ENCODE measurements at regions not wholly inside any gene's neighbourhood (a gene's known extent, or its start where the extent isn't known, plus 50 kb on each side); places are given as distances from the start of the nearest gene placed in this dataset.

DNA sequence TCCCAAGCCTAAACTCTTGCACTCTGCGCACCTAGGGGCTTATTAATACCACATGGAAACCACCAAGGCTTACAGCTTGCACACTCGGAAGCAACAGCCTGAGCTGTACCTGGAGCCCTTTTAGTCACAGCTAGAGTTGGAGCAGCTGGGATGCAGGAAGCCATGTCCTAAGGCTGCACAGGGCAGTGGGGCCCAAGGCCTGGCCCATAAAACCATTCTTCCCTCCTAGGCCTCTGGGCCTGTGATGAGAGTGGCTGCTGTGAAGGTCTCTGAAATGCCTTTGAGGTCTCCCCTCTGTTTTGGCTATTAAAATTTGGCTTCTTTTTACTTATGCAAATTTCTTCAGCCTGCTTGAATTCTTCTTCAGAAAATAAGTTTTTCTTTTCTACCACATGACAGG lies 383.9 kb upstream of the UBE2E2 start:
- H2AFZ ChIP-seq (ENCODE audit: low read length), result no peak overlapping the region
- no peaks in the 10 kb centered on the region for H3K4me1 Mint-ChIP-seq
- no peak overlapping the region for H3K4me3 Mint-ChIP-seq
- H4K8ac ChIP-seq (replicated peaks; ENCODE audit: insufficient read length, low read depth, low read length), result no peak overlapping the region
- no peaks in the 10 kb centered on the region for H3K4me1 ChIP-seq (ENCODE audit: insufficient read depth, low read length)
- no peak overlapping the region for H2BK15ac ChIP-seq (ENCODE audit: low read depth, low read length)
- no peaks in the 10 kb centered on the region for H3K79me1 ChIP-seq (ENCODE audit: insufficient read depth, low read depth, low read length, poor library complexity, severe bottlenecking)
- H3K14ac ChIP-seq (ENCODE audit: insufficient read depth, low read length), result no peak overlapping the region
- no peak overlapping the region for H3T11ph ChIP-seq (ENCODE audit: low read length)
- H2AK5ac ChIP-seq (ENCODE audit: insufficient read length, low read length), result no peak overlapping the region
- H2BK120ac ChIP-seq (ENCODE audit: low read depth, low read length, poor library complexity, severe bottlenecking), result no peak overlapping the region
- no CpG with 5 or more reads among the region's 2 CpGs for WGBS (ENCODE audit: extremely low coverage, insufficient read length, low lambda C conversion rate)
- H3K4ac ChIP-seq (ENCODE audit: low read depth, low read length), result no peak overlapping the region
- H3K9me3 ChIP-seq (ENCODE audit: control insufficient read depth, low read depth, low read length), result no peaks in the 10 kb centered on the region
- DNase-seq, result no peak
- no peak overlapping the region for H3K4me2 ChIP-seq (ENCODE audit: insufficient read depth, insufficient read length, low read length)
- no peak overlapping the region for H3K27ac ChIP-seq (ENCODE audit: insufficient read length, low read depth, low read length)
- no peak overlapping the region for H3K18ac ChIP-seq (ENCODE audit: insufficient read length, low read depth, low read length)
- H3K27me3 ChIP-seq (ENCODE audit: insufficient read depth, low read length), result no peaks in the 10 kb centered on the region
- H3K23me2 ChIP-seq (ENCODE audit: insufficient read length, low read depth, low read length, poor library complexity, severe bottlenecking), result no peaks in the 10 kb centered on the region
- no peak overlapping the region for H4K91ac ChIP-seq (ENCODE audit: insufficient read length, low read depth, low read length)
- no peak overlapping the region for H2BK20ac ChIP-seq (ENCODE audit: low read depth, low read length, poor library complexity, severe bottlenecking)
- no peak overlapping the region for H3K56ac ChIP-seq (ENCODE audit: insufficient read length, low read depth, low read length)
- no peak overlapping the region for H4K5ac ChIP-seq (ENCODE audit: insufficient read length, low read depth, low read length)
- no peaks in the 10 kb centered on the region for H3K79me2 ChIP-seq (ENCODE audit: insufficient read depth, low read length)
- H3K9ac ChIP-seq (ENCODE audit: extremely low read depth, insufficient read length, low read length), result no peak overlapping the region
- TF ChIP-seq, protein P1, sequence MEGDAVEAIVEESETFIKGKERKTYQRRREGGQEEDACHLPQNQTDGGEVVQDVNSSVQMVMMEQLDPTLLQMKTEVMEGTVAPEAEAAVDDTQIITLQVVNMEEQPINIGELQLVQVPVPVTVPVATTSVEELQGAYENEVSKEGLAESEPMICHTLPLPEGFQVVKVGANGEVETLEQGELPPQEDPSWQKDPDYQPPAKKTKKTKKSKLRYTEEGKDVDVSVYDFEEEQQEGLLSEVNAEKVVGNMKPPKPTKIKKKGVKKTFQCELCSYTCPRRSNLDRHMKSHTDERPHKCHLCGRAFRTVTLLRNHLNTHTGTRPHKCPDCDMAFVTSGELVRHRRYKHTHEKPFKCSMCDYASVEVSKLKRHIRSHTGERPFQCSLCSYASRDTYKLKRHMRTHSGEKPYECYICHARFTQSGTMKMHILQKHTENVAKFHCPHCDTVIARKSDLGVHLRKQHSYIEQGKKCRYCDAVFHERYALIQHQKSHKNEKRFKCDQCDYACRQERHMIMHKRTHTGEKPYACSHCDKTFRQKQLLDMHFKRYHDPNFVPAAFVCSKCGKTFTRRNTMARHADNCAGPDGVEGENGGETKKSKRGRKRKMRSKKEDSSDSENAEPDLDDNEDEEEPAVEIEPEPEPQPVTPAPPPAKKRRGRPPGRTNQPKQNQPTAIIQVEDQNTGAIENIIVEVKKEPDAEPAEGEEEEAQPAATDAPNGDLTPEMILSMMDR (conservative IDR thresholded peaks at IDR 0.05), result no peak
- H3K9me3 Mint-ChIP-seq, result peaks cover 14 to 20% of the 10 kb centered on the region in 2 experiments; a peak in 4 of 5 replicates
- H2BK12ac ChIP-seq (ENCODE audit: insufficient read length, low read depth, low read length), result no peak overlapping the region
- H2BK5ac ChIP-seq (ENCODE audit: insufficient read length, low read length), result no peak overlapping the region
- no peaks in the 10 kb centered on the region for H4K20me1 ChIP-seq (ENCODE audit: control insufficient read depth, insufficient read depth, insufficient read length)
- no peak overlapping the region for H3K27ac Mint-ChIP-seq
- peaks cover 0 to 14% (median 0%) of the 10 kb centered on the region in 3 experiments; a peak in 3 of 7 replicates for H3K36me3 Mint-ChIP-seq (ENCODE audit: insufficient read depth in 1 of 3, low read depth in 3 of 3)
- H3K23ac ChIP-seq (ENCODE audit: insufficient read length, low read depth, low read length), result no peak overlapping the region
- no peaks in the 10 kb centered on the region for H3K27me3 Mint-ChIP-seq (ENCODE audit: low read depth)
